Gastroesophageal sphincter (tissue), 3 donors: ENCODE measurements at regions not wholly inside any gene's neighbourhood (a gene's known extent, or its start where the extent isn't known, plus 50 kb on each side); places are given as distances from the start of the nearest gene placed in this dataset.

Source experiments
- POLR2A ChIP-seq, 2 donors: fragments of 450-650 bp; IDR thresholded peaks; one replicate each; pipeline ENCODE4 v1.6.1; 2017; ENCODE audit warnings: antibody characterized with exemption in 2 of 2, mild to moderate bottlenecking in 2 of 2, moderate library complexity in 1 of 2
- TF ChIP-seq, protein P1 (sequence below), 4 experiments: fragments of 200-600 bp in 2 of 4; fragments of 450-650 bp in 2 of 4; sonication (generic) in 1 of 4; IDR thresholded peaks; one replicate each; pipeline ENCODE4 v1.5.1; 2017 to 2019; ENCODE audit warnings: antibody characterized with exemption in 4 of 4, mild to moderate bottlenecking in 2 of 4, moderate library complexity in 2 of 4

DNA sequence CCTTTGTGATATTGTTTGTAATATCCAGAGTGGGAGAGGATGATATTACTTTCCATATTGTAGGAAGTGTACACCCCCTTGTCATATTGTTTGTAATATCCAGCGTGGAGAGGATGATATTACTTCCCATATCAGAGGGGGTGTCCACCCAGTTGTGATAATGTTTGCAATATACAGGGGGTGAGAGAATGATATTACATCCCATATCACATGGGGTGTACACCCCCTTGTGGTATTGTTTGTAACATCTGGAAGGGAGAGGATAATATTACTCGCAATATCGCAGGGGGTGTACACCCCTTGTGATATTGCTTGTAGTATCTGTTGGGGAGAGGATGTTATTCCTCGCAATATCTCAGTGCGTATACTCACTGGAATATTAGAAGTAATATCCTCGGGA, 61.5 kb downstream of the PRSS23 start:
- TF ChIP-seq, protein P1, sequence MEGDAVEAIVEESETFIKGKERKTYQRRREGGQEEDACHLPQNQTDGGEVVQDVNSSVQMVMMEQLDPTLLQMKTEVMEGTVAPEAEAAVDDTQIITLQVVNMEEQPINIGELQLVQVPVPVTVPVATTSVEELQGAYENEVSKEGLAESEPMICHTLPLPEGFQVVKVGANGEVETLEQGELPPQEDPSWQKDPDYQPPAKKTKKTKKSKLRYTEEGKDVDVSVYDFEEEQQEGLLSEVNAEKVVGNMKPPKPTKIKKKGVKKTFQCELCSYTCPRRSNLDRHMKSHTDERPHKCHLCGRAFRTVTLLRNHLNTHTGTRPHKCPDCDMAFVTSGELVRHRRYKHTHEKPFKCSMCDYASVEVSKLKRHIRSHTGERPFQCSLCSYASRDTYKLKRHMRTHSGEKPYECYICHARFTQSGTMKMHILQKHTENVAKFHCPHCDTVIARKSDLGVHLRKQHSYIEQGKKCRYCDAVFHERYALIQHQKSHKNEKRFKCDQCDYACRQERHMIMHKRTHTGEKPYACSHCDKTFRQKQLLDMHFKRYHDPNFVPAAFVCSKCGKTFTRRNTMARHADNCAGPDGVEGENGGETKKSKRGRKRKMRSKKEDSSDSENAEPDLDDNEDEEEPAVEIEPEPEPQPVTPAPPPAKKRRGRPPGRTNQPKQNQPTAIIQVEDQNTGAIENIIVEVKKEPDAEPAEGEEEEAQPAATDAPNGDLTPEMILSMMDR (IDR thresholded peaks at IDR 0.05), result no peak
- no peak for TF ChIP-seq POLR2A (IDR thresholded peaks at IDR 0.05)
